ENCODE measurements at regions not wholly inside any gene's neighbourhood (a gene's known extent, or its start where the extent isn't known, plus 50 kb on each side); places are given as distances from the start of the nearest gene placed in this dataset.
"Not testable (repeated sequence)": the region's sequence is repeated elsewhere in the genome, so short reads cannot be mapped to it uniquely, and the experiment has no call there.

GRCh38 chr7:116408166-116408565 is 91.4 kb upstream of the CAV2 start (continued):
- TF ChIP-seq ZNF462 (CRISPR knock-in tag; IDR thresholded peaks at IDR 0.05) (no peak), POLR2AphosphoS5 (IDR thresholded peaks at IDR 0.05; ENCODE audit: low read depth) (no peak), ZNF331 (CRISPR knock-in tag; IDR thresholded peaks at IDR 0.05; ENCODE audit: low read depth) (no peak), ZNF114 (CRISPR knock-in tag; IDR thresholded peaks at IDR 0.05) (no peak), ETS1 (IDR thresholded peaks at IDR 0.05) (no peak), CTCF (conservative IDR thresholded peaks at IDR 0.05; ENCODE audit: low read depth in 2 of 2) (no peak), JUNB (IDR thresholded peaks at IDR 0.05; ENCODE audit: unreplicated experiment) (no peak), NANOG (IDR thresholded peaks at IDR 0.05; ENCODE audit: borderline replicate concordance) (no peak)

- not testable (repeated sequence) for H3K27ac Mint-ChIP-seq; H3K27me3 Mint-ChIP-seq (ENCODE audit: insufficient read depth, low read depth, poor library complexity); H3K79me2 ChIP-seq (replicated peaks; ENCODE audit: insufficient read depth); H3K9me3 Mint-ChIP-seq; DNase-seq (ENCODE audit: low spot score); H3K4me1 Mint-ChIP-seq; H3K4me3 ChIP-seq; H3K4me1 ChIP-seq (ENCODE audit: insufficient read depth); H3K36me3 Mint-ChIP-seq (ENCODE audit: low read depth); H3K27ac ChIP-seq (ENCODE audit: low read depth); H3K4me2 ChIP-seq; ATAC-seq; H3K36me3 ChIP-seq (ENCODE audit: insufficient read depth); H3F3A ChIP-seq (replicated peaks; ENCODE audit: low read depth); H4K20me1 ChIP-seq (replicated peaks; ENCODE audit: insufficient read depth); H3K27me3 ChIP-seq (ENCODE audit: insufficient read depth); H3K9me2 ChIP-seq (ENCODE audit: insufficient read depth); H3K4me3 Mint-ChIP-seq
- H2AFZ ChIP-seq, result peak overlapping the region; percentile 44; the same call in 1 of the 2 replicates
Observed at GRCh38 chr7:116408831-116409453, 90.6 kb upstream of the CAV2 start.

- H3K4me1 ChIP-seq (ENCODE audit: insufficient read depth); H3K4me1 Mint-ChIP-seq; H3K79me2 ChIP-seq (replicated peaks; ENCODE audit: insufficient read depth); H3K36me3 ChIP-seq (ENCODE audit: insufficient read depth); H3K4me2 ChIP-seq; H3K27ac Mint-ChIP-seq; H3K4me3 Mint-ChIP-seq; H3K27ac ChIP-seq (ENCODE audit: low read depth); H4K20me1 ChIP-seq (replicated peaks; ENCODE audit: insufficient read depth); DNase-seq (ENCODE audit: low spot score); H2AFZ ChIP-seq; H3K36me3 Mint-ChIP-seq (ENCODE audit: low read depth); H3K9me3 Mint-ChIP-seq; H3K27me3 Mint-ChIP-seq (ENCODE audit: insufficient read depth, low read depth, poor library complexity); H3K9me2 ChIP-seq (ENCODE audit: insufficient read depth); H3K27me3 ChIP-seq (ENCODE audit: insufficient read depth); H3F3A ChIP-seq (replicated peaks; ENCODE audit: low read depth); H3K4me3 ChIP-seq; ATAC-seq: not testable (repeated sequence)
Observed at GRCh38 chr7:116410694-116411093, 88.8 kb upstream of the CAV2 start.

Measured in GM23338 (cell line).